B cell (primary cell): ENCODE measurements at regions not wholly inside any gene's neighbourhood (a gene's known extent, or its start where the extent isn't known, plus 50 kb on each side); places are given as distances from the start of the nearest gene placed in this dataset.

Source experiments
- EZH2 ChIP-seq: IDR thresholded peaks from 2 replicates; pipeline ENCODE4 v1.6.1; 2012; ENCODE audit warnings: borderline replicate concordance, low read depth, mild to moderate bottlenecking, moderate library complexity, low read length; ENCODE audit not compliant: insufficient read depth, poor library complexity, severe bottlenecking
- TF ChIP-seq, protein P1 (sequence below): fragments of 200-600 bp; IDR thresholded peaks from one replicate; pipeline ENCODE4 v1.8.0; 2022; ENCODE audit warnings: antibody characterized with exemption, mild to moderate bottlenecking

DNA sequence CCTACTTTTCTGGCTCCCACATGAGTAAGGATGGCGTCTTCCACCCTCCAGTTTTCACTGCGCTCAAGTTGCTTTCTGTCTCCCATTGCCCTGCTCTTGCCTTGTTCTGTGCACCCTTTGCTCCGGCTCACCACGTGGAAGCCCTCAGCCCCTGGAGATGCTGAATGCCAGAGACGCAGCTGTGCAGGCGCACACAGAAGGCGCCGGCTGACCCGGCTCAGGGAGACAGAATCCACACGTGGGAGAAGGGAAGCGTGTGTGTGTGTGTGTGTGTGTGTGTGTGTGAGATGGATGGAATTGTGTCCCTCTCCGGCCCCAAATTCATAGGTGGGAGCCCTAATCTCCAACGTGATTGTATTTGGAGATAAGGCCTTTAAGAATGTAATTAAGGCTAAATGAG is 118.2 kb upstream of the ERRFI1 start:
- TF ChIP-seq, protein P1, sequence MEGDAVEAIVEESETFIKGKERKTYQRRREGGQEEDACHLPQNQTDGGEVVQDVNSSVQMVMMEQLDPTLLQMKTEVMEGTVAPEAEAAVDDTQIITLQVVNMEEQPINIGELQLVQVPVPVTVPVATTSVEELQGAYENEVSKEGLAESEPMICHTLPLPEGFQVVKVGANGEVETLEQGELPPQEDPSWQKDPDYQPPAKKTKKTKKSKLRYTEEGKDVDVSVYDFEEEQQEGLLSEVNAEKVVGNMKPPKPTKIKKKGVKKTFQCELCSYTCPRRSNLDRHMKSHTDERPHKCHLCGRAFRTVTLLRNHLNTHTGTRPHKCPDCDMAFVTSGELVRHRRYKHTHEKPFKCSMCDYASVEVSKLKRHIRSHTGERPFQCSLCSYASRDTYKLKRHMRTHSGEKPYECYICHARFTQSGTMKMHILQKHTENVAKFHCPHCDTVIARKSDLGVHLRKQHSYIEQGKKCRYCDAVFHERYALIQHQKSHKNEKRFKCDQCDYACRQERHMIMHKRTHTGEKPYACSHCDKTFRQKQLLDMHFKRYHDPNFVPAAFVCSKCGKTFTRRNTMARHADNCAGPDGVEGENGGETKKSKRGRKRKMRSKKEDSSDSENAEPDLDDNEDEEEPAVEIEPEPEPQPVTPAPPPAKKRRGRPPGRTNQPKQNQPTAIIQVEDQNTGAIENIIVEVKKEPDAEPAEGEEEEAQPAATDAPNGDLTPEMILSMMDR = no peak
- TF ChIP-seq EZH2 = no peak
